WTC11 (cell line): ENCODE measurements at regions not wholly inside any gene's neighbourhood (a gene's known extent, or its start where the extent isn't known, plus 50 kb on each side); places are given as distances from the start of the nearest gene placed in this dataset.

Source experiments
- ATAC-seq: fragments of 200-7000 bp; cut with Tn5 transposase; 2 replicates; pipeline ENCODE4 v1.10.0; 2021; ENCODE audit warnings: mild to moderate bottlenecking, moderate library complexity
- CTCF ChIA-PET: fragments of 300-600 bp; sonication (Branson Sonifier 250); formaldehyde crosslinking; loops from one replicate; lab custom pipeline; 2021; ENCODE audit warnings: antibody characterized with exemption; lab: Charles Lee
- POLR2A ChIA-PET: fragments of 350-600 bp; sonication (Branson Sonifier 250); formaldehyde crosslinking; loops from one replicate; lab custom pipeline; 2021; ENCODE audit warnings: antibody characterized with exemption; lab: Charles Lee
- DNase-seq: peaks from one replicate; pipeline ENCODE4 v3.0.0; 2021; ENCODE audit warnings: low spot score
- H3K27ac Mint-ChIP-seq: 2 replicates; pipeline ENCODE4 v1.8.0; 2021; ENCODE audit warnings: mixed read lengths
- H3K27me3 Mint-ChIP-seq: 2 replicates; pipeline ENCODE4 v1.8.0; 2021; ENCODE audit warnings: low read depth, mild to moderate bottlenecking, moderate library complexity, mixed read lengths
- H3K36me3 Mint-ChIP-seq: 2 replicates; pipeline ENCODE4 v1.8.0; 2021; ENCODE audit warnings: mixed read lengths
- H3K4me1 Mint-ChIP-seq: 2 replicates; pipeline ENCODE4 v1.8.0; 2022; ENCODE audit warnings: mixed read lengths
- H3K4me3 Mint-ChIP-seq: 2 replicates; pipeline ENCODE4 v1.8.0; 2021; ENCODE audit warnings: mild to moderate bottlenecking, moderate library complexity, mixed read lengths
- H3K9me3 Mint-ChIP-seq: 2 replicates; pipeline ENCODE4 v1.8.0; 2021; ENCODE audit warnings: mixed read lengths
- CBFB ChIP-seq: sonication (generic); formaldehyde crosslinking; IDR thresholded peaks from 2 replicates; pipeline ENCODE4 v1.8.1; 2022; ENCODE audit warnings: mild to moderate bottlenecking, low read depth, missing genetic modification reagents
- EMX1 ChIP-seq: fragments of 250-450 bp; sonication (Bioruptor Pico); IDR thresholded peaks from 2 replicates; pipeline ENCODE4 v1.8.0; 2021; ENCODE audit warnings: mild to moderate bottlenecking
- FOXJ3 ChIP-seq: sonication (generic); formaldehyde crosslinking; IDR thresholded peaks from 2 replicates; pipeline ENCODE4 v1.9.0; 2021; ENCODE audit warnings: missing genetic modification reagents, mild to moderate bottlenecking, borderline replicate concordance
- FOXP4 ChIP-seq: sonication (generic); formaldehyde crosslinking; IDR thresholded peaks from 2 replicates; pipeline ENCODE4 v1.8.0; 2022; ENCODE audit warnings: mild to moderate bottlenecking, missing genetic modification reagents
- GRHL2 ChIP-seq: fragments of 250-450 bp; sonication (Bioruptor Pico); IDR thresholded peaks from 2 replicates; pipeline ENCODE4 v1.8.0; 2022; ENCODE audit warnings: mild to moderate bottlenecking, moderate library complexity; ENCODE audit not compliant: insufficient replicate concordance, severe bottlenecking
- HMGA2 ChIP-seq: fragments of 250-450 bp; sonication (Bioruptor Pico); IDR thresholded peaks from 2 replicates; pipeline ENCODE4 v1.4.0; 2021; ENCODE audit warnings: mild to moderate bottlenecking, moderate library complexity
- MXD4 ChIP-seq: fragments of 250-450 bp; sonication (Bioruptor Pico); IDR thresholded peaks from 2 replicates; pipeline ENCODE4 v1.8.0; 2021; ENCODE audit warnings: mild to moderate bottlenecking, moderate library complexity, borderline replicate concordance
- MYBL2 ChIP-seq: sonication (generic); formaldehyde crosslinking; IDR thresholded peaks from 2 replicates; pipeline ENCODE4 v1.8.1; 2023; ENCODE audit warnings: mild to moderate bottlenecking, moderate library complexity, missing genetic modification reagents
- NR2C2 ChIP-seq: sonication (generic); formaldehyde crosslinking; IDR thresholded peaks from 2 replicates; pipeline ENCODE4 v1.8.0; 2022; ENCODE audit warnings: mild to moderate bottlenecking, missing genetic modification reagents
- SMAD4 ChIP-seq: sonication (generic); formaldehyde crosslinking; IDR thresholded peaks from 2 replicates; pipeline ENCODE4 v1.8.0; 2022; ENCODE audit warnings: mild to moderate bottlenecking, missing genetic modification reagents
- TP53 ChIP-seq: sonication (generic); formaldehyde crosslinking; IDR thresholded peaks from 2 replicates; pipeline ENCODE4 v1.8.1; 2023; ENCODE audit warnings: mild to moderate bottlenecking, missing genetic modification reagents
- ZNF232 ChIP-seq: sonication (generic); formaldehyde crosslinking; IDR thresholded peaks from 2 replicates; pipeline ENCODE4 v1.8.0; 2022; ENCODE audit warnings: mild to moderate bottlenecking, missing genetic modification reagents
- ZNF423 ChIP-seq: fragments of 250-450 bp; sonication (Bioruptor Pico); IDR thresholded peaks from 2 replicates; pipeline ENCODE4 v2.1.2; 2022; ENCODE audit warnings: mild to moderate bottlenecking, moderate library complexity
- ZNF512 ChIP-seq: sonication (generic); formaldehyde crosslinking; IDR thresholded peaks from 2 replicates; pipeline ENCODE4 v1.8.1; 2022; ENCODE audit warnings: missing genetic modification reagents, borderline replicate concordance
- TF ChIP-seq, protein P1 (sequence below): sonication (generic); formaldehyde crosslinking; IDR thresholded peaks from 2 replicates; pipeline ENCODE4 v1.8.1; 2023; ENCODE audit warnings: mild to moderate bottlenecking, missing genetic modification reagents, borderline replicate concordance
- TF ChIP-seq, protein P2 (sequence below): sonication (generic); formaldehyde crosslinking; IDR thresholded peaks from 2 replicates; pipeline ENCODE4 v1.8.0; 2022; ENCODE audit warnings: missing genetic modification reagents

DNA sequence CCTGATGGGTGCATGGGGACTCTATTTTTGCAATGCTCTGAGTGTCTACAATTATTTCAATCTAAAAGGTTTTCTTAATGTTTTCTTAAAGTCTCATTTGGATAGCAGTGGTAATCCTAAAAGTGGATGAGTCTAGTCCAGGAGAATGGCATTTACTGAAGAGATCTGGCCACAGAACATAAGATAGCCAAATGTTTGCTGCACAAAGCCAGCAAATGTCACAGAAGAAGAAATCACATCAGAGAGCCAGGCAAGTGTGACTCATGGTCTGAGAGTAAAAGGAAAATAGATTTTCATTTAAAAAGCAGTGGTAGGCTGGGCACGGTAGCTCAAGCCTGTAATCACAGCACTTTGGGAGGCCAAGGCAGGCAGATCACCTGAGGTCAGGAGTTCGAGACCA lies 352.7 kb upstream of the GRAMD2B start:
- ATAC-seq (no peak), DNase-seq (no peak)
- no peak overlapping the region for H3K4me3 Mint-ChIP-seq
- no peak overlapping the region for H3K27ac Mint-ChIP-seq
- no peaks in the 10 kb centered on the region for H3K4me1 Mint-ChIP-seq
- POLR2A ChIA-PET, result no interaction called here
- no peaks in the 10 kb centered on the region; the same call in 1 of the 2 replicates for H3K27me3 Mint-ChIP-seq
- TF ChIP-seq CBFB (CRISPR knock-in tag) (no peak), HMGA2 (CRISPR knock-in tag) (no peak), NR2C2 (CRISPR knock-in tag) (no peak), ZNF232 (no peak), ZNF512 (CRISPR knock-in tag) (no peak), FOXP4 (no peak), MXD4 (CRISPR knock-in tag) (no peak), TP53 (CRISPR knock-in tag) (no peak), EMX1 (CRISPR knock-in tag) (no peak), ZNF423 (CRISPR knock-in tag) (no peak), GRHL2 (CRISPR knock-in tag) (no peak), MYBL2 (CRISPR knock-in tag) (no peak), FOXJ3 (CRISPR knock-in tag) (no peak)
- TF ChIP-seq, protein P1, sequence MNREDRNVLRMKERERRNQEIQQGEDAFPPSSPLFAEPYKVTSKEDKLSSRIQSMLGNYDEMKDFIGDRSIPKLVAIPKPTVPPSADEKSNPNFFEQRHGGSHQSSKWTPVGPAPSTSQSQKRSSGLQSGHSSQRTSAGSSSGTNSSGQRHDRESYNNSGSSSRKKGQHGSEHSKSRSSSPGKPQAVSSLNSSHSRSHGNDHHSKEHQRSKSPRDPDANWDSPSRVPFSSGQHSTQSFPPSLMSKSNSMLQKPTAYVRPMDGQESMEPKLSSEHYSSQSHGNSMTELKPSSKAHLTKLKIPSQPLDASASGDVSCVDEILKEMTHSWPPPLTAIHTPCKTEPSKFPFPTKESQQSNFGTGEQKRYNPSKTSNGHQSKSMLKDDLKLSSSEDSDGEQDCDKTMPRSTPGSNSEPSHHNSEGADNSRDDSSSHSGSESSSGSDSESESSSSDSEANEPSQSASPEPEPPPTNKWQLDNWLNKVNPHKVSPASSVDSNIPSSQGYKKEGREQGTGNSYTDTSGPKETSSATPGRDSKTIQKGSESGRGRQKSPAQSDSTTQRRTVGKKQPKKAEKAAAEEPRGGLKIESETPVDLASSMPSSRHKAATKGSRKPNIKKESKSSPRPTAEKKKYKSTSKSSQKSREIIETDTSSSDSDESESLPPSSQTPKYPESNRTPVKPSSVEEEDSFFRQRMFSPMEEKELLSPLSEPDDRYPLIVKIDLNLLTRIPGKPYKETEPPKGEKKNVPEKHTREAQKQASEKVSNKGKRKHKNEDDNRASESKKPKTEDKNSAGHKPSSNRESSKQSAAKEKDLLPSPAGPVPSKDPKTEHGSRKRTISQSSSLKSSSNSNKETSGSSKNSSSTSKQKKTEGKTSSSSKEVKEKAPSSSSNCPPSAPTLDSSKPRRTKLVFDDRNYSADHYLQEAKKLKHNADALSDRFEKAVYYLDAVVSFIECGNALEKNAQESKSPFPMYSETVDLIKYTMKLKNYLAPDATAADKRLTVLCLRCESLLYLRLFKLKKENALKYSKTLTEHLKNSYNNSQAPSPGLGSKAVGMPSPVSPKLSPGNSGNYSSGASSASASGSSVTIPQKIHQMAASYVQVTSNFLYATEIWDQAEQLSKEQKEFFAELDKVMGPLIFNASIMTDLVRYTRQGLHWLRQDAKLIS (CRISPR knock-in tag), result no peak
- TF ChIP-seq, protein P2, sequence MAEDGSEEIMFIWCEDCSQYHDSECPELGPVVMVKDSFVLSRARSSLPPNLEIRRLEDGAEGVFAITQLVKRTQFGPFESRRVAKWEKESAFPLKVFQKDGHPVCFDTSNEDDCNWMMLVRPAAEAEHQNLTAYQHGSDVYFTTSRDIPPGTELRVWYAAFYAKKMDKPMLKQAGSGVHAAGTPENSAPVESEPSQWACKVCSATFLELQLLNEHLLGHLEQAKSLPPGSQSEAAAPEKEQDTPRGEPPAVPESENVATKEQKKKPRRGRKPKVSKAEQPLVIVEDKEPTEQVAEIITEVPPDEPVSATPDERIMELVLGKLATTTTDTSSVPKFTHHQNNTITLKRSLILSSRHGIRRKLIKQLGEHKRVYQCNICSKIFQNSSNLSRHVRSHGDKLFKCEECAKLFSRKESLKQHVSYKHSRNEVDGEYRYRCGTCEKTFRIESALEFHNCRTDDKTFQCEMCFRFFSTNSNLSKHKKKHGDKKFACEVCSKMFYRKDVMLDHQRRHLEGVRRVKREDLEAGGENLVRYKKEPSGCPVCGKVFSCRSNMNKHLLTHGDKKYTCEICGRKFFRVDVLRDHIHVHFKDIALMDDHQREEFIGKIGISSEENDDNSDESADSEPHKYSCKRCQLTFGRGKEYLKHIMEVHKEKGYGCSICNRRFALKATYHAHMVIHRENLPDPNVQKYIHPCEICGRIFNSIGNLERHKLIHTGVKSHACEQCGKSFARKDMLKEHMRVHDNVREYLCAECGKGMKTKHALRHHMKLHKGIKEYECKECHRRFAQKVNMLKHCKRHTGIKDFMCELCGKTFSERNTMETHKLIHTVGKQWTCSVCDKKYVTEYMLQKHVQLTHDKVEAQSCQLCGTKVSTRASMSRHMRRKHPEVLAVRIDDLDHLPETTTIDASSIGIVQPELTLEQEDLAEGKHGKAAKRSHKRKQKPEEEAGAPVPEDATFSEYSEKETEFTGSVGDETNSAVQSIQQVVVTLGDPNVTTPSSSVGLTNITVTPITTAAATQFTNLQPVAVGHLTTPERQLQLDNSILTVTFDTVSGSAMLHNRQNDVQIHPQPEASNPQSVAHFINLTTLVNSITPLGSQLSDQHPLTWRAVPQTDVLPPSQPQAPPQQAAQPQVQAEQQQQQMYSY (CRISPR knock-in tag), result no peak
- H3K9me3 Mint-ChIP-seq, result peaks cover 41% of the 10 kb centered on the region
- H3K36me3 Mint-ChIP-seq, result peaks cover 37% of the 10 kb centered on the region
- CTCF ChIA-PET, result no interaction called here

DNA sequence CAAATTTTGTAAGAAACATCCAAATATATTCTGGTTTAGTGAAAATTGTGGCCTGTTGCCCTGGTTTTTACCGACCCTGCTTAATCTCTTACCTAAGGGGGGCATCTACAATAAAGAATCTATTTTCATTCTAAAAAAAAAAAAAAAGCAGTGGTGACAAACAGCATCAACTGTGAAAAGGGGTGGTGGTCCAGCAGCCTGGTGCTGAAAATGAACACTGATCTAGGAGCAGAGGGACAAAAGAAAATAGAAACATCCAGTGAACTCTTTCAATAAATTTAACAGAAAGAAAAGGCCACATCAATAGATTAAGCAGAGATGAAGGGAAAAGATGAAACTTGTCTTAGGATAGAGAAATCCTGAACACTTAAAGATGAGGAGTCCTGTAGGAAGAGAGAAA lies 348.7 kb upstream of the GRAMD2B start:
- H3K4me1 Mint-ChIP-seq, result no peaks in the 10 kb centered on the region
- POLR2A ChIA-PET, result no interaction called here
- no peak for TF ChIP-seq SMAD4 (CRISPR knock-in tag)
- peaks cover 37% of the 10 kb centered on the region for H3K36me3 Mint-ChIP-seq
- DNase-seq (no peak), ATAC-seq (no peak)
- H3K4me3 Mint-ChIP-seq, result no peak overlapping the region
- H3K27me3 Mint-ChIP-seq, result no peaks in the 10 kb centered on the region; the same call in 1 of the 2 replicates
- no peak overlapping the region for H3K27ac Mint-ChIP-seq
- CTCF ChIA-PET, result no interaction called here
- peaks cover 45% of the 10 kb centered on the region for H3K9me3 Mint-ChIP-seq
